Ascending aorta (tissue), 2 donors: ENCODE measurements at regions not wholly inside any gene's neighbourhood (a gene's known extent, or its start where the extent isn't known, plus 50 kb on each side); places are given as distances from the start of the nearest gene placed in this dataset.

Source experiments
- DNase-seq, 2 donors: peaks; one replicate each; pipeline ENCODE4 v3.0.0-alpha.2; 2019; ENCODE audit warnings: low spot score in 2 of 2
- H3K27ac ChIP-seq, 2 donors: fragments of 200-600 bp; sonication (generic); one replicate each; pipeline ENCODE4 v1.5.1; 2016 to 2017; ENCODE audit warnings: mild to moderate bottlenecking in 1 of 2
- H3K27me3 ChIP-seq: fragments of 200-600 bp; sonication (generic); one replicate; pipeline ENCODE4 v1.5.1; 2017
- H3K36me3 ChIP-seq, 2 donors: fragments of 200-600 bp; sonication (generic); one replicate each; pipeline ENCODE4 v1.5.1; 2016
- H3K4me1 ChIP-seq, 2 donors: fragments of 200-600 bp; sonication (generic); one replicate each; pipeline ENCODE4 v1.5.1; 2016 to 2017; ENCODE audit warnings: mild to moderate bottlenecking in 1 of 2
- H3K4me3 ChIP-seq, 2 donors: fragments of 200-600 bp; sonication (generic); one replicate each; pipeline ENCODE4 v1.5.1; 2016 to 2017; ENCODE audit warnings: mild to moderate bottlenecking in 1 of 2
- H3K9me3 ChIP-seq, 2 donors: fragments of 200-600 bp; sonication (generic); one replicate each; pipeline ENCODE4 v1.5.1; 2016
- CTCF ChIP-seq, 3 experiments: fragments of 200-600 bp in 2 of 3; fragments of 450-650 bp in 1 of 3; sonication (generic) in 2 of 3; IDR thresholded peaks; one replicate each; pipeline ENCODE4 v1.5.1; 2016 to 2019; ENCODE audit warnings: antibody characterized with exemption in 3 of 3, mild to moderate bottlenecking in 1 of 3, moderate library complexity in 1 of 3
- intact Hi-C: fragments of 100-400 bp; cut with DNase I; formaldehyde crosslinking; loops from one replicate; pipeline ENCODE4 v1.15.1; 2023

DNA sequence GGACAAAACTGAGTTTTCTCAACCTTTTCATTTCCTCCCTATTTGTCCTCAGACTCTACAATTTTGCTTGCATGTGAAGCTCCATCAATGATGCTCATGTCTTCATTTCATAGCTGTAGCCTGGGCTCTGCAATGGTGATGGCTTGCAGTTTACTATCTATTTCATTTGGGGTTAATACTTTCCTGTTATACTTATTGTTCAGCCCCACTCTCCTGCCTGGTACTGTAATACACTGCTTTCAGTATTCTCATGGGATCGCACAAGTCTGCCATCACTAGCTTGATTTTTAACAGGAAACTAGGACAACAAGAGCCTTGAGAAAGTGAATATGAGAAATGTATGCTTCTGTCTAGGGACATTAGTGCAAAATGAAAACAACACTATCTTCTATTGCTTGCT is 84.2 kb upstream of the SEMA6A start:
- no peaks in the 10 kb centered on the region for H3K36me3 ChIP-seq
- H3K9me3 ChIP-seq = peaks cover 0 to 4% of the 10 kb centered on the region in 2 donors
- intact Hi-C loops = no loop called here
- H3K4me1 ChIP-seq = no peaks in the 10 kb centered on the region
- H3K4me3 ChIP-seq = no peak overlapping the region
- H3K27me3 ChIP-seq = no peaks in the 10 kb centered on the region
- no peak for TF ChIP-seq CTCF (IDR thresholded peaks at IDR 0.05)
- no peak for DNase-seq
- H3K27ac ChIP-seq = no peak overlapping the region

DNA sequence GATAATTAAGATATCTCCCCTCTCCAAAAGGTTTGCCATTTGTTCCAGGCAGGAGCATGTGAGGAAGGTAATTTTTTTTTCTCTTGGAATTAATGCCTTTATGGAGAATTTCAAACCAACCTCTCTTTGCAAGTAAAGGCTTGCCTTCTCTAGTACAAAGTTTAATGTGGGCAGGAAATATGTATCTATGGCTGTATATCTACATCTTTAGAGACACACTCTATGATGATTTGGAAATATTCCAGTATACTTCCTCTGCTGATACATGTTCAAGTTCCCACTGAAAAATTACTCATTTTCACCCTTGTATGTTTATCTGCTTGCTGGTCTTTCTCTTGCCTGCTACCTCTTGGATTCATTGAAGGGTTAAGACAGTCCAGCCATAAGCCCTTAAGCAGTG is 83.5 kb upstream of the SEMA6A start:
- TF ChIP-seq CTCF (IDR thresholded peaks at IDR 0.05) = no peak
- H3K9me3 ChIP-seq = peaks cover 0 to 4% of the 10 kb centered on the region in 2 donors
- no peaks in the 10 kb centered on the region for H3K4me1 ChIP-seq
- intact Hi-C loops = no loop called here
- H3K4me3 ChIP-seq = no peak overlapping the region
- no peaks in the 10 kb centered on the region for H3K27me3 ChIP-seq
- DNase-seq = no peak
- no peaks in the 10 kb centered on the region for H3K36me3 ChIP-seq
- no peak overlapping the region for H3K27ac ChIP-seq

- intact Hi-C loops = no loop called here
- H3K4me1 ChIP-seq = no peaks in the 10 kb centered on the region
- no peaks in the 10 kb centered on the region for H3K9me3 ChIP-seq
- no peaks in the 10 kb centered on the region for H3K36me3 ChIP-seq
- H3K27ac ChIP-seq = no peak overlapping the region
- H3K27me3 ChIP-seq = no peaks in the 10 kb centered on the region
- H3K4me3 ChIP-seq = no peak overlapping the region
- no peak for TF ChIP-seq CTCF (IDR thresholded peaks at IDR 0.05)
- DNase-seq = no peak
These were observed 80.8 kb upstream of the SEMA6A start for GRCh38 chr5:116655431-116655830.

GRCh38 chr5:116654925-116655324 is 80.3 kb upstream of the SEMA6A start:
- intact Hi-C loops = no loop called here
- DNase-seq = no peak

GRCh38 chr5:116652903-116653302 is 78.3 kb upstream of the SEMA6A start:
- Histone ChIP-seq H3K36me3 (no peaks in the 10 kb centered on the region), H3K4me3 (no peak overlapping the region), H3K4me1 (no peaks in the 10 kb centered on the region), H3K27ac (no peak overlapping the region), H3K27me3 (no peaks in the 10 kb centered on the region), H3K9me3 (no peaks in the 10 kb centered on the region)
- intact Hi-C loops = no loop called here
- no peak for TF ChIP-seq CTCF (IDR thresholded peaks at IDR 0.05)
- DNase-seq = no peak

More at GRCh38 chr5:116654925-116655324, 80.3 kb upstream of the SEMA6A start:
- no peaks in the 10 kb centered on the region for H3K36me3 ChIP-seq
- H3K27ac ChIP-seq = no peak overlapping the region
- TF ChIP-seq CTCF (IDR thresholded peaks at IDR 0.05) = no peak
- H3K9me3 ChIP-seq = no peaks in the 10 kb centered on the region
- H3K4me1 ChIP-seq = no peaks in the 10 kb centered on the region
- H3K4me3 ChIP-seq = no peak overlapping the region
- no peaks in the 10 kb centered on the region for H3K27me3 ChIP-seq

DNA sequence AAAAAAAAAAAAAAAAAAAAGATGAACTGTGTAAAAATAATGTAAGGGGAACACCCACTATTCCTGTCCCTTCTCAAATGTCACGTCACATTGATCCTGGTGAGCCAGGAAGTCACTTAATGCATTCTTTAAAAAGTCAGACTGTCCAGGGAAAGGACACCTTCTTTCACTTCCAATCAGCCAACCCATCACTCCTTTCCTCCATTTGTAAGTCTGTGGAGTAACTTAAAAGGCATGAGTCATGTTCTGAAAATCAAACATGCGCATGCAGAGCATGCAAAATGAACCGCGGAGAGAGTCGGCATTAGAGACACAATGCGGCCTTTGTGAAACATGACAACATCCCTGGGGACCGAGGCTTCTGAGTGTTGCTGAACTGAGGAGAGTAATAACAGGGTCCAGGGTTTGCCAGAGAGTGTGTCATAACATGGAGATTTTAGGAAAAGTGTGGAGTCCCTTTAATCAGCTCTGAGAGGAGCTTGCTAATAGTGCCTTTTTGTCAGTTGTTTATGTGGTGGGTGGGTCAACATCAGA is 77.6 kb upstream of the SEMA6A start:
- Histone ChIP-seq H3K4me1 (no peaks in the 10 kb centered on the region), H3K9me3 (no peaks in the 10 kb centered on the region), H3K27ac (no peak overlapping the region), H3K36me3 (no peaks in the 10 kb centered on the region), H3K4me3 (no peak overlapping the region), H3K27me3 (no peaks in the 10 kb centered on the region)
- no peak for DNase-seq
- intact Hi-C loops = no loop called here
- no peak for TF ChIP-seq CTCF (IDR thresholded peaks at IDR 0.05)
